GM21360 (cell line): ENCODE measurements at regions not wholly inside any gene's neighbourhood (a gene's known extent, or its start where the extent isn't known, plus 50 kb on each side); places are given as distances from the start of the nearest gene placed in this dataset.
"Not testable (repeated sequence)": the region's sequence is repeated elsewhere in the genome, so short reads cannot be mapped to it uniquely, and the experiment has no call there.

ENCODE experiments used
- ATAC-seq: cut with Tn5 transposase; IDR thresholded peaks from one replicate; pipeline ENCODE4 v1.9.1; 2021; ENCODE audit warnings: mild to moderate bottlenecking, moderate library complexity; ENCODE audit not compliant: unreplicated experiment

DNA sequence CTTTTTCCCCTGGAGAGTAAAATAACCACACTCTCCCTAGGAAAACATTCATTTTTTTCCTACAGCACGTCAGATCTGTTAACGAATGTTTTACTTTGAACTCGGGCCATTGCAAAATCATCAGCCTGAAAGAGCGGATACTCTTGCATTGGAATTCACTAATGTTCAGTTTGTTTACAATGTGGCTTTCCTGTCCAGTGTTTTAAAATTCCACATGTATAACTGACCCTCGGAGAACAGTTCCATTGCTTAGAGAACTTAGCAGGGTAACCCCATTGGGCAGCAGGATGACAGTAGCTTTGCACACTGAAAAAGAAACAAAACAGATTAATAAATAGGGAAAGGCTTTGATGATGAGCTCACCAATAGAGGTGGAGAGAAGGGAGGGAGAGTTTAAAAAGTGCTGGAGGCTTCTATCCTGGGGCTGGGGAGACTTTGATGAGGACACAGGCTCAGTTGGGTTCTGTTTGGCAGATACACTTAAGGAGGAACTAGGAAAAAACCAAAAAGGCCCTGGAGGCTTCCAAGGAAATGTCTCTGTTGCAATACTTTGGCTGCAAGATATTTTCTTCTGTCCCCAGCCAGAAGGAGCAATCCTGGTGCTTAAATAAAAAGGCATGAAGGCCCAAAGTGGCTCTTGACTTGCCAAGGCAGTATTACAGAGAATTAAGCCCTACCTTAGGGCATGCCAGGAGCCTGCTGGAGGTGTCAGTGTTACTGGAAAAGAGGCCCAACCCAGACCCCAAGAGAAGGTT is 143.1 kb downstream of the ARSF start:
- ATAC-seq = no peak

- no peak for ATAC-seq
Measured at GRCh38 chrX:3181846-3182245, 140.6 kb downstream of the ARSF start.

- no peak for ATAC-seq
Measured at GRCh38 chrX:3178329-3178728, 137.1 kb downstream of the ARSF start.

GRCh38 chrX:3177851-3178250 is 136.6 kb downstream of the ARSF start:
- no peak for ATAC-seq

- no peak for ATAC-seq
Measured at GRCh38 chrX:3176439-3176820, 135.2 kb downstream of the ARSF start.

DNA sequence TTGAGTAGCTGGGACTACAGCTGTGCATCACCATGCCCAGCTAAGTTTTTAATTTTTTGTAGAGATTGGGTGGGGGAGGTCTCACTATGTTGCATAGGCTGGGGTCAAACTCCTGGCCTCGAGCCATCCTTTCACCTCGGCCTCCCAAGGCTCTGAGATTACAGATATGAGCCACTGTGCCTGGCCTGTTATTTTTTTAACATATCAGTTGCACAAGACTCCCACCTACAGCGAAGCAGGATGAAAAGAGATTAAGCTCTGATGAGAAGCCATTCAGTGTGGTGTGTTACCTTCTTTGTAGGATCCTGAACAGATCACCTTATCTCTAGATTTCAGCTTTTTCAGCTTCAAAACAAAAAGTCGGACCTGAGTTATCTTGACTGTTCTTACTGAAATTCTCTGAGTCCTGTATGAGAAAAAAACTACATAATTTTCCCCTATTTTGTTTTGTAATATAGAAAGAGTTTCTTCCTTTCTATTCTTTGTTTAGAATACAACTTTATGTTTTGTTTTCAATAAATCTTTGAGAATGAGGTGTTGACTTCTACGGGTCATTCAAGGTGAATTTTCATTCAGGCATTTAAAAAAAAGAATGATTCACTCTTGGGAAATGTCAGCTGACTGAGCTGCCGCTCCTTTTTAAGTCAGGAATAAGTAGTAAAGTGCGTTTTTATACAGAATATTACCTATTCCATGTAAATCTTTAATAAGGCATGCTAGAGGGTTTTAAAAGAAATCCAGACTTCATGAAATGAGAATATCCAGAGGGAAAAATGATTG is 134.6 kb downstream of the ARSF start:
- ATAC-seq = no peak

DNA sequence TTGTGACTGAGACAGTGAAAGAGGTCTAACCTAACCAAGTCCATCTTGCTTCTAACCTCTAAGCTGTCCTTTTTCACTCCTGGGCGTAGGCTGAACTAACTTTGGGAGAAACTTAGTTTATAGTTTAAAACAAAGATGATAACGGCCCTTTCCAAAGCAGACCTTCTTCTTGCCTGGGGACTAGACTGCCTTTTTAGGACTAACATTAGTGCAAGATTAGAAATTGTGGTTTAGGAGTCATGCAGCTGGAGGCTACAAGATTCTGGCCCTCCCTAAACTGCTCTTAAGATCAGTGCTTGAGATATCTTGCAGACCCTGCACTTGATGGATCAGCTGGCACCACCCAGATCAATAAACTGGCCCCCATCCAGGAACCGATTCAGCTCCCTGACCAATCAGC is 130.9 kb downstream of the ARSF start:
- ATAC-seq = not testable (repeated sequence)

- ATAC-seq = no peak
Measured at GRCh38 chrX:3169421-3169820, 128.2 kb downstream of the ARSF start.

DNA sequence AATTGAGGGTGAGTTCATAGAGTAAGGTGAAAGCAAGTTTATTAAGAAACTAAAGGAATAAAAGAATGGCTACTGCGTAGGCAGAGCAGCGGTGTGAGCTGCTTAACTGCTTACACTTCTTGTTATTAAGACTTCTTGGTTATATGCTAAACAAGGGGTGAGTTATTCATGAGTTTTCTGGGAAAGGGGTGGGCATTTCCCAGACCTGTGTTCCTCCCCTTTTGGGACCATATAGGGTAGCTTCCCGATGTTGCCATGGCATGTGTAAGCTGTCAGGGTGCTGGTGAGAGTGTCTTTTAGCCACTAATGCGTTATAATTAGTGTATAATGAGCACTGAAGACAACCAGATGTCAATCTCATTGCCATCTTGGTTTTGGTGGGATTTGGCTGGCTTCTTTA is 126.5 kb downstream of the ARSF start:
- no peak for ATAC-seq

DNA sequence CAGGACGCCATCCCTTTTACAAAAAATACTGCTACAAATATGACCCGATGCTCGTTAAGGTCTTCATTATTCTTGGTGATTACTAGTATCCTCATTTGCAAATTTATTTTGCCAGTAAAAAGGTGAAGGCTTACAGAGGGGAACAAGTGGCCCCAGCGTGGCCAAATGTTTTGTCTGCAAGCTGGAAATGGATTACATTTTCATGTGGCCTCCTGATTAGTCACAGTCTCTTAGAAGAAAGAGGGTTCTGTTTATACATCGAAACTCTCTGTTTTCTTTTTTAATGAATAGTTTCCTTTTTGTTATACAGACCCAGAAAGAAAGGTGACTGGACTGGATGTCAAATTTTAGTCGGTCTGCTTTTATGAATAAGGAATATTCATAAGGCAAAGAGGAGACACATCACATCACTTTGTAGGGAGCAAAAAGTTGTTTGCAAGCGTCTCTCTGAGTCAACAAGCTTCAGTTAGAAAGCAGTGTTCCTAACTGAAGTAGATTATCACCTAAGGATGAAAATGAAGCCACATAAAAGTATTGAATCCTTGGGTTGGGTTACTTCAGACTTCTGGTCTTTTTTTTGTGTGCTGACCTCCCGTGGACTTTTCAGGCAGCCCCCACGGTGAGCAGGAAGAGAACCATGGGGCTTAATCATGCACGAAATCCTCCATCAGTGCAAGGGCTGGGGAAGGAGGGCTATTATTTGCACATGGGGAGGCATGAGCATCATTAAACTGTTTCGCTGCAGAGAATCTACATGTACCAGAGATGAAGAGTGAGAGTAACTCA is 125.6 kb downstream of the ARSF start:
- ATAC-seq = no peak

DNA sequence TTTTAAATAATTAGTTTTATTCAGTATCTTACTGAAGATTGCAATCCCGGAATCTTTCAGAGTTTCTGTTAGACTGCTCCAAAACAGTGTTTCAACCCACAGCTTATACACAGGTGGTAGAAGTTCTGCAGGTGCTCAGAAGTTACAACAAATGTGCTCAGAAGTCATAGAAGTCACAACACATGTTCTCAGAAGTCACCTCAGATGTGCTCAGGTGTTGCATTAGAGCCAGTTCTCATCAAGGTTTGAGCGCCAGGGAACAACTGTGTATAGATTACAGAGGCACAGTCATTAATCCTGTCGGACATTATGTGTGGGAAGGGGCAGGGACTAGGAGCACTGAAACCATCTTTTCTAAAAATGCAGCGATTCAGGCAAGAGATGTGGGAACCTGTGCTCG is 124.5 kb downstream of the ARSF start:
- ATAC-seq = no peak
